DMS153 (cell line): ENCODE measurements at regions not wholly inside any gene's neighbourhood (a gene's known extent, or its start where the extent isn't known, plus 50 kb on each side); places are given as distances from the start of the nearest gene placed in this dataset.
"Not testable (repeated sequence)": the region's sequence is repeated elsewhere in the genome, so short reads cannot be mapped to it uniquely, and the experiment has no call there.

ENCODE experiments used
- DNase-seq: peaks from one replicate; lab custom pipeline; 2025; lab: John Stamatoyannopoulos, UW

DNA sequence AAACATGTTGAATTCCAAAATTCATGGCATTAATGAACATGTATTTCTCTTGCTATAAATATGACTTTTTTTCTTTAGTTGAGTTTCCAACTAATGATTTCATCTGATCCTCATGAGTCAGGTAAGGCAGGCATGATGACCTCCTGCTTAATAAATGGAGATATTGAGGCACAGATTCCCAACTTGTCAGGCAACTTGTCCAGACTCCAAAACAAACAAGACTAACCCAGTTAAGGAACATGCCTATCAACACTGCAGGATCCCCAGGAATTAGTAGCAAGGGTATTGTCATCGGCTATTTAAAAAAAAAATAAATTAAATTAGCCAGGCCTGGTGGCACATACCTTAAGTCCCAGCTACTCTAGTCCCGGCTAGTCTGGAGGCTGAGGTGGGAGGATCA, 121.3 kb upstream of the SALL4 start:
- DNase-seq = no peak

DNA sequence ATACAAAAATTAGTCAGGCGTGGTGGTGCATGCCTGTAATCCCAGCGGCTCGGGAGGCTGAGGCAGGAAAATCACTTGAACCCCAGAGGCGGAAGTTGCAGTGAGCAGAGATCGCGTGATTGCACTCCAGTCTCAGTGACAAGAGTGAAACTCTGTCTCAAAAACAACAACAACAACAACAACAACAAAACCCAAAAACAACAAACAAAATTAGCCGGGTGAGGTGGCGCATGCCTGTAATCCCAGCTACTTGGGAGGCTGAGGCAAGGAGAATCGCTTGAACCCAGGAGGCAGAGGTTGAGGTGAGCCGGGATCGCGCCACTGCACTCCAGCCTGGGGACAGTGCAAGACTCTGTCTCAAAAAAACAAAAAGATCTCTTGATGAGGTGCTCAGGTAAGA, 120.5 kb upstream of the SALL4 start:
- DNase-seq = not testable (repeated sequence)

DNA sequence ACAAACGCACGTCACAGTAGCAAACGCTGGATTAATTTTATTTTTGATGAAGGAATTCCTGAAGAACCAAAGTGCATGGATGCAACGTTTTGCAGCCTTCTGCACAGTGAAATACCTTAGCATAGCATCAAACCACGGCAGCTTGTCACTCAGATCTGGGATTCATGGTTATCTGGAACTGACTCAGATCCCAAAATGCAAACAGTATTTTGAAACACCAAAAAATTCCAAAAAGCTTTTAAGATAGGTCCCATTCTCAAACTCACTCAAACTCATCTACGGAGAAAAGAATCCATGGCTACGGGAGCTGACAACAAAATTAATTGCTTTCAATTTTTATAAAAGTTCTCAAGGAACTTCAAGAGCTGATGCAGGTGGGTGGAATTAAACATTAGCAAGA, 116.2 kb upstream of the SALL4 start:
- no peak for DNase-seq

DNA sequence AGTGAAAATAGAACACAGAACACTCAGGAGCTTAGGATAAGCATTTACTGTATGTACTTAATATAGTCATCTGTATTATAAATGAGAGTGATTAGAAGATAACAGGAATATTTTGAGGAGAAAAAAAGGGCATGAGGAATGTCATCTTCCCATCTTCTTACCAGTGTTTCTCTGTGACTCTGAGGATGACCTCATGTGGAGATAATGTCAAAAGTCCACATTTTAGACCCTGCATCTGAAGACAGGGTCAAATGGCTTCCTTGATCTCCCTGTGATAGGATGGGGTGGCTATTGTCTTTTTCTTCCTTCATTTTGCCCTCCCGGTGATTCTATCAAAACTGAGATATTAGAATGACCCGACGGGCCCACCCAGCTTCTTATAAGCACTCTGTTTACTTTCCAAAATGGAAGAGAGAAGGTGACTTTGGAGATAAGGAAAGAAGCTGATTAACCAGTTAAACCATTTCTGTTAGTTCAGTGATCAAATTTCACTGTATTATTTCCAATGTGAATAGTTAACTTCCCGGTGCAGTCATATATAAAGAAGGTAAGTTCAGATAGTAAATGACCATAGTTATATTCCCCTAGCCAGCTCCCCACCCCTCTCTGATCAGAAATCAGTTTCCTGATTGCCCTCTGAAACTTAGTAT, 115.7 kb upstream of the SALL4 start:
- DNase-seq = no peak

DNA sequence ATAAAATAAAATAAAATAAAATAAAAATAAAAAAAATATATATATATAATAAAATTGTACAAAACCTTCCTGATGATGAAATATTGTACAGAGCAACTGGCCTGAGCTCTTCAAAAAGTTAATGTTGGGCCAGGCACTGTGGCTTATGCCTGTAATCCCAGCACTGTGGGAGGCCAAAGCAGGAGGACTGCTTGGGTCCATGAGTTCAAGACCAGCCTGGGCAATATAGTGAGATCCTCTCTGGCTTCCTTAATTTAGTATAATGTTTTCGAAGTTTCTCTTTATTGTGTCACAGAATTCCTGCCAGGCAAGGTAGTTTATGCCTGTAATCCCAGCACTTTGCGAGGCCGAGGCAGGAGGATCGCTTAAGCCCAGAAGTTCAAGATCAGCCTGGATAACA, 113.9 kb upstream of the SALL4 start:
- DNase-seq = no peak

DNA sequence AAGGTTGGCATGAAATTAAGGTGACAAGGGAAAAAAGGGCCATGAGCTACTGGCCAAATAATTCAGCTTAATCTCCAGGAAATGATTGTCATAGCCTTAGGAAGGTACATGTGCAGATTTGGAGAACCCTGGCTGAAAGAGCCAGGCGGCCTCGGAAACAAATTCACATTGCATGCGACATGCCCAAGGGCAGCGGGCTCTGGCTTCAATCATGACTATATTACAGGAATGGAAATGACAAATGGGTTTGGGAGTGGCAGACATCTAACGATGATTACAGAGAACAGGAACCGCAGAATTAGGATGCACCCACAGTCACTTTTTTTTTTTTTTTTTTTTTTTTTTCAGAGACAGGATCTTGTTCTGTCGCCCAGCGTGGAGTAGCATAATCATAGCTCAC, 112.4 kb upstream of the SALL4 start:
- no peak for DNase-seq

DNA sequence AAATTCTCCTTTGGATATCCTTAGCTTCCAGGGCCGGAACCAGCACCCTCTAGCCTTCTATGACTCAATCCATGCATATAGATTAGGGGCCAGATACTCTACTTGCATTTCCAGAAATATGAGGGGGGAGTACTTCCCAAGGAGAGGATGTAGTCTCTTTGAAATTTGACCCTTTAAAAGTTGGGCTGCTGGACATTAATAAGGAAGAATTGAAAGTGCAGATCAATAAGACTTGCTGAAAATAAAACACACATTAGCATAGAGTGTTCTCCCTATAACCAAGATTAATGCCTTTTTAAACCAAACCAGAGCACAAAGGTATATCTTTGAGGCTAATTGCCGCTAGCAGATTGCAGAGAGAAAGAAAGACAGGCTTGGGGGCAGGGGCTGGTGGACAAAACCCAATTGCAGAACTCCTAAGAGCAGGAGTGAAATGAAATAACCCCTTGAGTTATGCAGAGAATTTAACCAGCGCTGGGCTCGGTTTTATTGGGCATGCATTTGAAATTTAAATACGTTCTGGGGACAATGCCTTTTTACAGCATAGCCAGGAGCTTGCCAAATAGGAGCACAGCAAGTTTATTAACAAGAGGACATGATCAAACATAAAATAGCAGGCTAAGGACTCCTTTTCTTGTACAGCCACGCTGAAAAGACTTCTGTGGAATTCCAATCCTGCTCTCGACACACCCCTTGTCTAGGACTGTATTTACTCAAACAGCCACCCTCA, 108.2 kb upstream of the SALL4 start:
- no peak for DNase-seq

DNA sequence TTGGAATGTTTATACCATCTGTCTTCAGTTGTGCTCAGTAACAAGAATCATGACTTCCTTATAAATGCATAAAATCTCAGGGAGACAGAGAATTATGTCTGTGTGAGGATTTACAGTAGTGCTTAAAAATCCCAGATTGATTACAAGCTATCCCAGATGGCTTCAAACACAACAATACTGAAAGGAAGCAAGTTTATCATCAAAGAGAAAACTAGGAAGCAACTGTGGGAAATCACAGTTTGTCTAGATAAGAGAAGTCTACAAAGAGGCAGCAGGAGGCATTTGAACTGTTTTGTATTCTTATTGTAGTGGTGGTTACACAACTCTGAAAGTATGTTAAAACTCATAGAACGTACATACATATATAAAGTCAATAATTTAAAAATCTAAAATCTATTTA, 104.4 kb upstream of the SALL4 start:
- DNase-seq = no peak

DNA sequence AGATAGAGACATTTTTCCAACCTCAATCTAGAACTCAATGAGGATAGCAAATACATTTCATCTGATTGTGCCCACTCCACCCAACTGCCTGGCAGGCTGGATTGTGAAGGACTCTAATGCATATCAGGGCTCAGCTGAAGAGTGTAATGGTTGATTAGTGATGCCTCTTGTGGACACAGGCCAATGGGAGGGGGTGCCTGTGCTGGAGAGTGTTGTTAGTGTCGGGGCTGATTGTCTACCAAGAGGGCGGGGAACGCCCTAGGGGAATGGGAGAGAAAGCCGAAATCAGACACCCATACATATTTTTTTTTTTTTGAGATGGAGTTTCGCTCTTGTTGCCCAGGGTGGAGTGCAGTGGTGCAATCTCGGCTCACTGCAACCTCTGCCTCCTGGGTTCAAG, 103.7 kb upstream of the SALL4 start:
- no peak for DNase-seq

DNA sequence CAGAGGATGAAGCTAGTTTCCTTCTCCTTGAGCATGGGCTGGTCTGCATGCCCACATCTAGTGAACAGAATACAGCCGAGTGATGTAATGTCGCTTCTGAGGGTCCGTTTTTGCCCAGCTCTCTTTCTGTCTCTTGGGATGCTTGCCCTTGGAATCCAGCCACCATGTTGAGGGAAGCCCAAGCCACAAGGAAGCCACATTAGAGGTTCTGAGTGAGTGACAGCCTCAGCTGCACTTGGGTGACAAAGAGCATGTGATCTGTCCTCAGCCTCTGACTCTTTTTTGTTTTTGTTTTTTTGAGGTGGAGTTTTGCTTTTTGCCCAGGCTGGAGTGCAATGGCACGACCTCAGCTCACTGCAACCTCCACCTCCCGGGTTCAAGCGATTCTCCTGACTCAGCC, 100.6 kb upstream of the SALL4 start:
- DNase-seq = no peak

DNA sequence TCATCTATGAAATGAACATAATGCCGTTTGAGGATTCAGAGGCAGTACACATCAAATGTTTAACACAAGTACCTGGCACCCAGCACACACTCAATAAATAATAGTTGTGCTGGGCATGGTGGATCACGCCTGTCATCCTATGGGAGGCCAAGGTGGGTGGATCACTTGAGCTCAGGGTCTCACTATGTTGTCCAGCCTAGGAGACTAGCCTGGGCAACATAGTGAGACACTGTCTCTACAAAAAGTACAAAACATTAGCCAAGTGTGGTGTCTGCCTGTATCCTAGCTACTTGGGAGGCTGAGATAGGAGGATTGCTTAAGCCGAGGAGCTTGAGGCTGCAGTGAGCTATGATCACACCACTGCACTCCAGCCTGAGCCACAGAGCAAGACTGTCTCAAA, 98.1 kb upstream of the SALL4 start:
- no peak for DNase-seq

DNA sequence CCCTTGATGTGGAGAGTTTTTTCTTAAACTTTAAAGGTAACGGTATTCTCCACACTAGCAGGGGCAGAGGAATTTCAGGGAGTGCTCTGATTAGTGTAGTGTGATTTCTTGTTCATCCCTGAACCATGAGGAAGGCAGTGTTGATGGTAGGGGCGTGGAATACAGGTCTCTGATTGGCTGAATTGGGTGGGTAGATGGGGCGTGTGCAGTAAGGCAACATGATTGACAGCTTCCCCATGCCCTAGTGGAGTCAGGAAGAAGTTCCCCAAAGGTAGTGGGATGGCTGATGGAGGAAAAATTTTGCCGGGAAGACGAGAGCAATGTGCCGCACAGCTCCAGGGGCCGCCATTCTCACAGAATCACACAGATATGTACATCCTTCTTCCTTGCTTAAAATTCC, 97.4 kb upstream of the SALL4 start:
- DNase-seq = no peak

DNA sequence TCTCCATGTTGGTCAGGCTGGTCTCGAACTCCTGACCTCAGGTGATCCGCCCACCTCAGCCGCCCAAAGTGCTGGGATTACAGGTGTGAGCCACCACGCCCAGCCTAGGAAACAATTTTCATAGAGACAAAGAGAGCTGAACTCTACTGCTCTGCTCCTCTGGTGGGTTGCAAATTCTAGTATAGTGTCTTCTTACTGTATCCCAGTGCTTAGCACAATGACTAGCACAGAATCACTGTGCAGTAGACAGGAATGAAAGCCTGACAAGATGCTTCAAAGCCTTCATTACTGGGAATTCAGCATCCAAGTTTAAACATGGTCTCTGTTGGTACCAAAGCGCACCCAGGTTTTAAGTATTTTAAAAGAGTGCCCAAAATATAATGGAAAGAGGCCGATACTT, 96.5 kb upstream of the SALL4 start:
- DNase-seq = no peak

DNA sequence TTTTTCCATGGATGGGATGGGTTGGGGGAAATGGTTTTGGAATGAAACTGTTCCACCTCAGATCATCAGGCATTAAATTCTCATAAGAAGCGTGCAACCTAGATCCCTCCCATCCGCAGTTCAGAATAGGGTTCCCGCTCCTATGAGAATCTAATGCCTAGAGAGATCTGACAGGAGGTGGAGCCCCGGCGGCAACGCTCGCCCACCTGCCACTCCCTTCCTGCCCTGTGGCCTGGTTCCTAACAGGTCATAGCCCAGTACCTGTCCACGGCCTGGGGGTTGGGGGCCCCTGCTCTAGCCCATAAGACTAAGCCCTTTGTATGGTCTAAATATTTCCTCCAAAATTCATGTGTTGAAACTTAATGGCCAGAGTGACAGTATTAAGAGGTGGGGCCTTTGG, 92.3 kb upstream of the SALL4 start:
- DNase-seq = no peak

DNA sequence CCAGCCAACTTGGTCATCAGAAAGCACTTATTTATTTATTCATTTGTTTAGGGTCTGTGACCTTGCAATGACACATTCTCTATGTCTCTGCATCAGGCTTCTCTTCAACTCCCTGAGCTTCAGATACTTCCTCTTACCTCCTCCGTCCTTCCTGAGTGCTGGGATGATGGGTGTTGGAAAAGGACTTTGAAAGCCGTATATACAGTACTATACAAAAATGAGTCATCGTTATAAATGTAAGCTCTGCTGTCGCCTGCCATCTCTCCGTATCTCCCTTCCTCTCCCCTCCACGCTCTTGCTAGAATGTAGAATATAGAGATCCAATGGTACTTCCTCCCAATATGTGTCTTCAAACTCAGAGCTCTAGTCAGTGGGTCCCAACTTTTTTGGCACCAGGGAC, 91.9 kb upstream of the SALL4 start:
- no peak for DNase-seq

DNA sequence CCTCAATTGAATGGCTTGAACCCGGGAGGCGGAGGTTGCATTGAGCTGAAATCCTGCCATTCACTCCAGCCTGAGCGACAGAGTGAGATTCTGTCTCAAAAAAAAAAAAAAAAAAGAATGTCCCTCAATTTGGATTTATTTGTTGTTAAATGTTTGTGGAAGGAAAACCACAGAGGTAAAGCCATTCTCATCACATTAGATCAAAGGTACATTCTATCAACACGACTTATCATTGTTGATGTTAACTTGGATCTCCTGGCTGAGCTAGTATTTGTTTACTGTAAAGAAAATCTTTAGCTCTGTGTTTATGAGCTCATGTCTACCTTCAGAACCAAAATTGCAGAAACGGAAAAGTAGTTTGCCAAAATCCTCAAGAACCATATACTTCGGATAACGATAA, 91.4 kb upstream of the SALL4 start:
- no peak for DNase-seq

DNA sequence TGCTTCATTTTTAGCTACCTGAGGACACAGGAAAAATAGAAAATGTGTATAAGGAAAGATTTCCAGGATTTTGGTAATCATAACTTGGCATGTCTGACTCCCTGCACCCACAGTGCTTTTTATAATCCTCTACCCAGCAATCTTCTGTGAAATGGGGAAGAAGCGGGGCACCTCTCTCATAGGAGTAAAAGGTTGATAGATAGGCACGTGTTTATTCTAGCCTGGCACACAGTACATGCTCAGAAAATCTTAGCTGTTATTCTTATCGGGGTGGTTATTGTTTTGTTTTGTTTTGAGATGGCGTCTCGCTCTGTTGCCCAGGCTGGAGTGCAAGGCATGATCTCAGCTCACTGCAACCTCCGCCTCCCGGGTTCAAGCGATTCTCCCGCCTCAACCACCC, 87.7 kb upstream of the SALL4 start:
- DNase-seq = no peak

DNA sequence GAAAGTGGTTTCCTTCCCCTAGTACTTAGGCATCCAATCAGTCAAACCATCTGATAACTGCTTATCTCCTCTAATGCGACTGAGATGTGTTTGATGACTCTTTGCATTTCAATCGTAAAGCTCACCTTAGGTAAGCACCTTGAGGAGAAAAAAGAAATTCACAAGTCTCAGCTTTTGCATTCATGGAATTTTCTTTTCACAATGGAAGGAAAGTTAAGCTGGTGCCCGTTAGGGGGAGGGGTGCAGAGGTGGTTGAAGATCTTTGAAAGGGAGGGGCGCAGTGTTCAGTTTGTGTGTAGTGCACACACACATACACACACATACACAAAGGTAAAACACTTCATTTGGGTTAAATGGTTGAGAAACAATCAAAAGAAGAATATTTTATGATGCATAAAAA, 87.1 kb upstream of the SALL4 start:
- no peak for DNase-seq

DNA sequence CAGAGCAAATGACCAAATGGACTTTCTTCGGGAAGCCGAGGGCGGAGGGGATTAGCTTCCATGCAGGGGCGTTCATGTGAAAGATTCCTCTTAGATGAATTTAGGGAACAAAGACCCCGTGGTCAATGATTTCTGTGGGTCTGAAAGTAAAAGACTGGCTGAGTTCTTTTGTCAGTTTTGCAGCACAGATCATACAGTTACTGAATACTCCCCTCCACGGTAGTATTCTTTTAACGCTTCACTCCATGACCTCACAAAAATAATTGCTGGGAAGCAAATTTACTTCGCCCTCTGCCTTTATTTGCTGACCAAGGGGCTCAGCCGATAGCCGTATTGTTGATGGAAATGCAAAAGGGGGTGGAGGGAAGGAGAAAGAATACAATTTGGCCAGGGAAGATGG, 86.0 kb upstream of the SALL4 start:
- DNase-seq = no peak

DNA sequence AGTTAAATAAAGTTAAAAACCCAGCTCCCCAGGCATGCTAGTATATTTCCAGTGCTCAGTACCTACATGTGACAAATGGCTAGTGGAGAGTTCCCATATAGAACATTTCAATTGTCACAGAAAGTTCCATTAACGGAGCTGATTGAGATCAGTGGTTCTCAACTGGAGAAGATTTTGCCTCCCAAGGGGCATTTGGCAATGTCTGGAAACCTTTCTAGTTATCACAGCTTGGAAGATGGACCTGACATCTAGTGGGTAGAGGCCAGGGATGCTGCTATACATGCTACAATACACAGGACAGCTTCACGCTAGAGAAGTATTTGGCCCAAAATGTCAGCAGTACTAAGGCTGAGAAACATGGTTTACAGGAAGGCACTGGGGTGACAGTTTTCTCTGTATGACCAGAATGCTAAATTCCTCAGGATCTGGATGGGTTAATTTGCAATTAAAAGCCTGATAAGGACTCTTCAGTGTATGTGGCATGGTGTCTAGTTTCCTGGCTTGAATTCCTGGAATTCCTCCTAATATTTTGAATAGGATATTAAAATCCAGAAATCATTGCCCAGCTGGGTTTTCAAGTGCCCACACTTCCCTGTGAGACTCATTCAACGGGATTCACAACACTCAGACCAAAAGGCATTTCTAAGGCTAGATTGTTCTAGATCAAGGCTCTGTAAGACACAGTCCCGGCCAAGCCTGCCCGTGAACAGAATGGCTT, 84.7 kb upstream of the SALL4 start:
- no peak for DNase-seq

DNA sequence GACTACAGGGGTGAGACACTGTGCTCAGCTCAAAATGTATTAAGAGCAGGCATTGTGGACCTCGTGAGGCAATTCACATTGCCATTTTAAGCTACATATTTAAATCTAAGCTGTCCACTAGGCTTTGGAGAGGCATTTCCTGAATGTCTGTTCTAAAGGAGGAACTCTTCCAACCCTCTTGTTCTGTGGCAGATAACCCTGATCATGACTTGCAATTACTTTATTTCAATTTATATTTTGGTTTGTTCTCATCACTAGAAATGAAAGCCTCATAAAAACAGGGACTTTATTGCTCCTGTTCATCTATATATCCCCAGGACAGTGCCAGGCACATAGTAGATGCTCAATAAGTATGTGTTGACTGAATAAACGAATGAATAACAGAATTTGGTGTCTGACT, 84.0 kb upstream of the SALL4 start:
- no peak for DNase-seq

DNA sequence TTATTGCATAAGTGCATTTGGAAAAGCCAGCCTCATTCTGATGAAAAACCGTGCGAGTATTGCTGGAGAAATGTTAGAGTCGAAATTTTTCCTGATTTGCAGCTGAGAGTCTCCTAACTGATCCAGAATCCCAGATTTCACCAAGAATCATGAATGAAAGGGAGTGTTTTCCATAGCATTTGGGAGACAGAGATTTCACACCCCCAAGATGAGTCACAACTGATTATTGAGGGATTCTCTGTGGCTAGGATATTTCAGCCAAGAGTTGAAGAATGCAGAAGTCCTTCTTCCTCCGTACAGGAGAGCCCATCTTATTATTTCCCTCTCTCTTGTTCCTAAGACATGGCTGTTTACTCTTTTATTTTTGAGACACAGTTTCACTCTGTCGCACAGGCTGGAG, 82.2 kb upstream of the SALL4 start:
- DNase-seq = no peak

DNA sequence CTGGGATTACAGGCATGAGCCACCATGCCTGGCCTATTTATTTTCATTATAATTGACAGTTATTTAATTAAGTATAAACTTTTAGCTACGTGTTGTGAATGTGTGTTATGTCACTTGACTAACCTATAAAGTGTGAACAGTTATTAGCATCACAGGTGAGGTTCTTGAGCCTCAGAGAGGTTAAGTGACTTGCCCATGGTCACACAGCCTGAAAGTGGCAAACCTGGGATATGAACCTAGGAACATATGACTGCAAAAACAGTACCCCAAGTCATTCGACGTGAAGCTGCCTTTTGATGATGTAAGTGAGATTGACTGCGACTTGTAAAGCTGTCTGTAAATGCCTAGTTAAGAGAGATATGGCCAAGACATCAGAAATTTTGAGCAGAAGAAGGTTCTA, 77.9 kb upstream of the SALL4 start:
- no peak for DNase-seq
